C4-2B (cell line): ENCODE measurements at regions not wholly inside any gene's neighbourhood (a gene's known extent, or its start where the extent isn't known, plus 50 kb on each side); places are given as distances from the start of the nearest gene placed in this dataset.

Source experiments
- CTCF ChIP-seq: fragments of 450-650 bp; conservative IDR thresholded peaks from 2 replicates; pipeline ENCODE4 v1.5.1; 2017; ENCODE audit warnings: mild to moderate bottlenecking
- ZFX ChIP-seq: fragments of 450-650 bp; IDR thresholded peaks from 2 replicates; pipeline ENCODE4 v1.6.1; 2017

- TF ChIP-seq CTCF, result no peak
- TF ChIP-seq ZFX, result no peak
Observed at GRCh38 chr13:76285463-76285862, 600.7 kb downstream of the KCTD12 start.
